Spleen (tissue), 7 donors: ENCODE measurements at regions not wholly inside any gene's neighbourhood (a gene's known extent, or its start where the extent isn't known, plus 50 kb on each side); places are given as distances from the start of the nearest gene placed in this dataset.

Experiments
- POLR2A ChIP-seq, 3 donors: fragments of 450-650 bp; IDR thresholded peaks; one replicate each; pipeline ENCODE4 v1.5.1; 2017; ENCODE audit warnings: antibody characterized with exemption in 3 of 3, mild to moderate bottlenecking in 1 of 3
- TF ChIP-seq, protein P1 (sequence below), 11 experiments: fragments of 200-600 bp in 7 of 11; fragments of 450-650 bp in 4 of 11; sonication (generic) in 4 of 11; IDR thresholded peaks in 8 of 11; conservative IDR thresholded peaks in 3 of 11; 1 replicate in 7 of 11; 2 replicates in 4 of 11; pipeline versions ENCODE4 v1.4.0 to v1.8.0; 2016 to 2021; ENCODE audit warnings: antibody characterized with exemption in 11 of 11, inconsistent platforms in 4 of 11, mild to moderate bottlenecking in 1 of 11
- donor health status: DM: no; HTN: no; CAD: no; lungs with moderate emphysema.
- donor health status: DM: no; HTN: no; CAD: no.
- donor health status: DM: no; HTN: no; CAD: no.

DNA sequence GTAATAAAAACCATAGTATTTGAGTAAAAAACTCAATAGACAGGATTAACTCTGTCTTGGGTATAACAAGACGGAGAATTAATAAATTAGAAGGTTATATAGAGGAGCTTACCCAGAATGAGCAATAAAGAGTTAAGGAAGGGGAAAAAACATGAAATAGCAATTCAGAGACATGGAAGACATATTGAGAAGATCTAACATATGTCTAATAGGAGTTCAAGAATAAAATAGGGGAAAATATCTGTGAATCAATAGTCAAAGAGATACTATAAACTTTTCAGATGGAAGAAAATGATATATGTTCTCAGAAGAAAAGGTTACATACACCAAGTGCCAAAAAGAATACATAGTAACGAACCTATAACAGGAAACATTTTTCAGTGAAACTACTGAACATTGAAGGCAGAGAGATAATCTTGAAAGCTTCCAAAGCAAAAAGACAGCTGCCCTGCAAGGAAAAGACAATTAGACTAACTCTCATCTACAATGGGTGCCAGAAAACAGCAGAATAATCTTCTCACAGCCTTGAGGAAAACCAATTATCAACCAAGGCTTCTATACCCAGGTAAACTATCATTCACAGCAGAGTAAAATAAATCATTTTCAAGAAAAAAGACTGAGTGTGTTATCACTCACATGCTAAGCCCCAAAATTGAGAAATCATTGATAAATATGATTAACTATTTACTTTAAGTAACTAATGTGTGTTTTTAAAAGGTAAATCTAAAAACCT is 106.0 kb downstream of the ENC1 start:
- TF ChIP-seq, protein P1, sequence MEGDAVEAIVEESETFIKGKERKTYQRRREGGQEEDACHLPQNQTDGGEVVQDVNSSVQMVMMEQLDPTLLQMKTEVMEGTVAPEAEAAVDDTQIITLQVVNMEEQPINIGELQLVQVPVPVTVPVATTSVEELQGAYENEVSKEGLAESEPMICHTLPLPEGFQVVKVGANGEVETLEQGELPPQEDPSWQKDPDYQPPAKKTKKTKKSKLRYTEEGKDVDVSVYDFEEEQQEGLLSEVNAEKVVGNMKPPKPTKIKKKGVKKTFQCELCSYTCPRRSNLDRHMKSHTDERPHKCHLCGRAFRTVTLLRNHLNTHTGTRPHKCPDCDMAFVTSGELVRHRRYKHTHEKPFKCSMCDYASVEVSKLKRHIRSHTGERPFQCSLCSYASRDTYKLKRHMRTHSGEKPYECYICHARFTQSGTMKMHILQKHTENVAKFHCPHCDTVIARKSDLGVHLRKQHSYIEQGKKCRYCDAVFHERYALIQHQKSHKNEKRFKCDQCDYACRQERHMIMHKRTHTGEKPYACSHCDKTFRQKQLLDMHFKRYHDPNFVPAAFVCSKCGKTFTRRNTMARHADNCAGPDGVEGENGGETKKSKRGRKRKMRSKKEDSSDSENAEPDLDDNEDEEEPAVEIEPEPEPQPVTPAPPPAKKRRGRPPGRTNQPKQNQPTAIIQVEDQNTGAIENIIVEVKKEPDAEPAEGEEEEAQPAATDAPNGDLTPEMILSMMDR (IDR thresholded peaks at IDR 0.05 in 8 of 11, conservative IDR thresholded peaks at IDR 0.05 in 3 of 11), result no peak
- TF ChIP-seq POLR2A (IDR thresholded peaks at IDR 0.05), result no peak
